ENCODE measurements at regions not wholly inside any gene's neighbourhood (a gene's known extent, or its start where the extent isn't known, plus 50 kb on each side); places are given as distances from the start of the nearest gene placed in this dataset.

GRCh38 chr6:120876424-120876823 is 457.9 kb downstream of the TBC1D32 start:
- H3K4me1 ChIP-seq (ENCODE audit: control insufficient read depth, insufficient read depth, low read length, unreplicated experiment), result no peaks in the 10 kb centered on the region
- no peak overlapping the region for H3K27ac ChIP-seq (ENCODE audit: low read depth, low read length)
- H2AFZ ChIP-seq (ENCODE audit: low read length, unreplicated experiment), result no peak overlapping the region
- no peaks in the 10 kb centered on the region for H3K36me3 ChIP-seq (ENCODE audit: insufficient read depth, low read length)
- H3K79me2 ChIP-seq (ENCODE audit: control insufficient read depth, insufficient read depth, low read length, unreplicated experiment), result no peaks in the 10 kb centered on the region
- no peak overlapping the region for H3K4me3 ChIP-seq (ENCODE audit: low read depth, low read length)
- H3K27me3 ChIP-seq (ENCODE audit: insufficient read depth, low read length), result no peaks in the 10 kb centered on the region

- Histone ChIP-seq H2AFZ (ENCODE audit: low read length, unreplicated experiment) (no peak overlapping the region), H3K36me3 (ENCODE audit: insufficient read depth, low read length) (no peaks in the 10 kb centered on the region), H3K4me1 (ENCODE audit: control insufficient read depth, insufficient read depth, low read length, unreplicated experiment) (no peaks in the 10 kb centered on the region), H3K27ac (ENCODE audit: low read depth, low read length) (no peak overlapping the region), H3K79me2 (ENCODE audit: control insufficient read depth, insufficient read depth, low read length, unreplicated experiment) (no peaks in the 10 kb centered on the region), H3K27me3 (ENCODE audit: insufficient read depth, low read length) (no peaks in the 10 kb centered on the region), H3K4me3 (ENCODE audit: low read depth, low read length) (no peak overlapping the region)
Observed at GRCh38 chr6:120875900-120876299, 458.4 kb downstream of the TBC1D32 start.

- no peak overlapping the region for H2AFZ ChIP-seq (ENCODE audit: low read length, unreplicated experiment)
- no peaks in the 10 kb centered on the region for H3K27me3 ChIP-seq (ENCODE audit: insufficient read depth, low read length)
- no peak overlapping the region for H3K4me3 ChIP-seq (ENCODE audit: low read depth, low read length)
- no peaks in the 10 kb centered on the region for H3K36me3 ChIP-seq (ENCODE audit: insufficient read depth, low read length)
- no peaks in the 10 kb centered on the region for H3K79me2 ChIP-seq (ENCODE audit: control insufficient read depth, insufficient read depth, low read length, unreplicated experiment)
- H3K4me1 ChIP-seq (ENCODE audit: control insufficient read depth, insufficient read depth, low read length, unreplicated experiment), result no peaks in the 10 kb centered on the region
- H3K27ac ChIP-seq (ENCODE audit: low read depth, low read length), result no peak overlapping the region
Observed at GRCh38 chr6:120874422-120874821, 459.9 kb downstream of the TBC1D32 start.

GRCh38 chr6:120873125-120873865 is 461.0 kb downstream of the TBC1D32 start:
- H3K27ac ChIP-seq (ENCODE audit: low read depth, low read length), result no peak overlapping the region
- no peaks in the 10 kb centered on the region for H3K27me3 ChIP-seq (ENCODE audit: insufficient read depth, low read length)
- no peak overlapping the region for H2AFZ ChIP-seq (ENCODE audit: low read length, unreplicated experiment)
- H3K4me1 ChIP-seq (ENCODE audit: control insufficient read depth, insufficient read depth, low read length, unreplicated experiment), result no peaks in the 10 kb centered on the region
- no peak overlapping the region for H3K4me3 ChIP-seq (ENCODE audit: low read depth, low read length)
- no peaks in the 10 kb centered on the region for H3K36me3 ChIP-seq (ENCODE audit: insufficient read depth, low read length)
- H3K79me2 ChIP-seq (ENCODE audit: control insufficient read depth, insufficient read depth, low read length, unreplicated experiment), result no peaks in the 10 kb centered on the region

- no peak overlapping the region for H3K27ac ChIP-seq (ENCODE audit: low read depth, low read length)
- no peaks in the 10 kb centered on the region for H3K27me3 ChIP-seq (ENCODE audit: insufficient read depth, low read length)
- no peaks in the 10 kb centered on the region for H3K79me2 ChIP-seq (ENCODE audit: control insufficient read depth, insufficient read depth, low read length, unreplicated experiment)
- H3K4me3 ChIP-seq (ENCODE audit: low read depth, low read length), result no peak overlapping the region
- H2AFZ ChIP-seq (ENCODE audit: low read length, unreplicated experiment), result no peak overlapping the region
- H3K4me1 ChIP-seq (ENCODE audit: control insufficient read depth, insufficient read depth, low read length, unreplicated experiment), result no peaks in the 10 kb centered on the region
- no peaks in the 10 kb centered on the region for H3K36me3 ChIP-seq (ENCODE audit: insufficient read depth, low read length)
Observed at GRCh38 chr6:120872262-120872578, 462.1 kb downstream of the TBC1D32 start.

- Histone ChIP-seq H2AFZ (ENCODE audit: low read length, unreplicated experiment) (no peak overlapping the region), H3K27me3 (ENCODE audit: insufficient read depth, low read length) (no peaks in the 10 kb centered on the region), H3K27ac (ENCODE audit: low read depth, low read length) (no peak overlapping the region), H3K79me2 (ENCODE audit: control insufficient read depth, insufficient read depth, low read length, unreplicated experiment) (no peaks in the 10 kb centered on the region), H3K36me3 (ENCODE audit: insufficient read depth, low read length) (no peaks in the 10 kb centered on the region), H3K4me1 (ENCODE audit: control insufficient read depth, insufficient read depth, low read length, unreplicated experiment) (no peaks in the 10 kb centered on the region), H3K4me3 (ENCODE audit: low read depth, low read length) (no peak overlapping the region)
Observed at GRCh38 chr6:120871416-120872261, 462.6 kb downstream of the TBC1D32 start.

GRCh38 chr6:120869397-120869796 is 464.9 kb downstream of the TBC1D32 start:
- H3K4me1 ChIP-seq (ENCODE audit: control insufficient read depth, insufficient read depth, low read length, unreplicated experiment), result no peaks in the 10 kb centered on the region
- H3K79me2 ChIP-seq (ENCODE audit: control insufficient read depth, insufficient read depth, low read length, unreplicated experiment), result no peaks in the 10 kb centered on the region
- no peak overlapping the region for H3K4me3 ChIP-seq (ENCODE audit: low read depth, low read length)
- no peak overlapping the region for H3K27ac ChIP-seq (ENCODE audit: low read depth, low read length)
- no peaks in the 10 kb centered on the region for H3K36me3 ChIP-seq (ENCODE audit: insufficient read depth, low read length)
- H2AFZ ChIP-seq (ENCODE audit: low read length, unreplicated experiment), result no peak overlapping the region
- H3K27me3 ChIP-seq (ENCODE audit: insufficient read depth, low read length), result no peaks in the 10 kb centered on the region

- Histone ChIP-seq H3K27me3 (ENCODE audit: insufficient read depth, low read length) (no peaks in the 10 kb centered on the region), H3K36me3 (ENCODE audit: insufficient read depth, low read length) (no peaks in the 10 kb centered on the region), H2AFZ (ENCODE audit: low read length, unreplicated experiment) (no peak overlapping the region), H3K79me2 (ENCODE audit: control insufficient read depth, insufficient read depth, low read length, unreplicated experiment) (no peaks in the 10 kb centered on the region), H3K27ac (ENCODE audit: low read depth, low read length) (no peak overlapping the region), H3K4me1 (ENCODE audit: control insufficient read depth, insufficient read depth, low read length, unreplicated experiment) (no peaks in the 10 kb centered on the region), H3K4me3 (ENCODE audit: low read depth, low read length) (no peak overlapping the region)
Observed at GRCh38 chr6:120857422-120857821, 476.9 kb downstream of the TBC1D32 start.

GRCh38 chr6:120854583-120854982 is 479.7 kb downstream of the TBC1D32 start:
- H2AFZ ChIP-seq (ENCODE audit: low read length, unreplicated experiment), result no peak overlapping the region
- no peaks in the 10 kb centered on the region for H3K36me3 ChIP-seq (ENCODE audit: insufficient read depth, low read length)
- H3K4me3 ChIP-seq (ENCODE audit: low read depth, low read length), result no peak overlapping the region
- H3K27me3 ChIP-seq (ENCODE audit: insufficient read depth, low read length), result no peaks in the 10 kb centered on the region
- no peak overlapping the region for H3K27ac ChIP-seq (ENCODE audit: low read depth, low read length)
- no peaks in the 10 kb centered on the region for H3K4me1 ChIP-seq (ENCODE audit: control insufficient read depth, insufficient read depth, low read length, unreplicated experiment)
- no peaks in the 10 kb centered on the region for H3K79me2 ChIP-seq (ENCODE audit: control insufficient read depth, insufficient read depth, low read length, unreplicated experiment)

- Histone ChIP-seq H3K36me3 (ENCODE audit: insufficient read depth, low read length) (no peaks in the 10 kb centered on the region), H3K4me3 (ENCODE audit: low read depth, low read length) (no peak overlapping the region), H2AFZ (ENCODE audit: low read length, unreplicated experiment) (no peak overlapping the region), H3K79me2 (ENCODE audit: control insufficient read depth, insufficient read depth, low read length, unreplicated experiment) (no peaks in the 10 kb centered on the region), H3K27ac (ENCODE audit: low read depth, low read length) (no peak overlapping the region), H3K4me1 (ENCODE audit: control insufficient read depth, insufficient read depth, low read length, unreplicated experiment) (no peaks in the 10 kb centered on the region), H3K27me3 (ENCODE audit: insufficient read depth, low read length) (no peaks in the 10 kb centered on the region)
Observed at GRCh38 chr6:120853489-120853888, 480.8 kb downstream of the TBC1D32 start.

- Histone ChIP-seq H3K27ac (ENCODE audit: low read depth, low read length) (no peak overlapping the region), H3K4me1 (ENCODE audit: control insufficient read depth, insufficient read depth, low read length, unreplicated experiment) (no peaks in the 10 kb centered on the region), H3K79me2 (ENCODE audit: control insufficient read depth, insufficient read depth, low read length, unreplicated experiment) (no peaks in the 10 kb centered on the region), H3K36me3 (ENCODE audit: insufficient read depth, low read length) (no peaks in the 10 kb centered on the region), H3K27me3 (ENCODE audit: insufficient read depth, low read length) (no peaks in the 10 kb centered on the region), H2AFZ (ENCODE audit: low read length, unreplicated experiment) (no peak overlapping the region), H3K4me3 (ENCODE audit: low read depth, low read length) (no peak overlapping the region)
Observed at GRCh38 chr6:120852293-120852849, 481.9 kb downstream of the TBC1D32 start.
